ENCODE measurements at regions not wholly inside any gene's neighbourhood (a gene's known extent, or its start where the extent isn't known, plus 50 kb on each side); places are given as distances from the start of the nearest gene placed in this dataset.

- TF ChIP-seq, protein P1, sequence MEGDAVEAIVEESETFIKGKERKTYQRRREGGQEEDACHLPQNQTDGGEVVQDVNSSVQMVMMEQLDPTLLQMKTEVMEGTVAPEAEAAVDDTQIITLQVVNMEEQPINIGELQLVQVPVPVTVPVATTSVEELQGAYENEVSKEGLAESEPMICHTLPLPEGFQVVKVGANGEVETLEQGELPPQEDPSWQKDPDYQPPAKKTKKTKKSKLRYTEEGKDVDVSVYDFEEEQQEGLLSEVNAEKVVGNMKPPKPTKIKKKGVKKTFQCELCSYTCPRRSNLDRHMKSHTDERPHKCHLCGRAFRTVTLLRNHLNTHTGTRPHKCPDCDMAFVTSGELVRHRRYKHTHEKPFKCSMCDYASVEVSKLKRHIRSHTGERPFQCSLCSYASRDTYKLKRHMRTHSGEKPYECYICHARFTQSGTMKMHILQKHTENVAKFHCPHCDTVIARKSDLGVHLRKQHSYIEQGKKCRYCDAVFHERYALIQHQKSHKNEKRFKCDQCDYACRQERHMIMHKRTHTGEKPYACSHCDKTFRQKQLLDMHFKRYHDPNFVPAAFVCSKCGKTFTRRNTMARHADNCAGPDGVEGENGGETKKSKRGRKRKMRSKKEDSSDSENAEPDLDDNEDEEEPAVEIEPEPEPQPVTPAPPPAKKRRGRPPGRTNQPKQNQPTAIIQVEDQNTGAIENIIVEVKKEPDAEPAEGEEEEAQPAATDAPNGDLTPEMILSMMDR (IDR thresholded peaks at IDR 0.05; ENCODE audit: low read depth, low read length, missing input control): no peak
- TF ChIP-seq MAX (IDR thresholded peaks at IDR 0.05) (no peak), SP1 (IDR thresholded peaks at IDR 0.05) (no peak), JUND (IDR thresholded peaks at IDR 0.05) (no peak), FOXA1 (IDR thresholded peaks at IDR 0.05) (no peak), TAF1 (conservative IDR thresholded peaks at IDR 0.05) (no peak), FOXA2 (IDR thresholded peaks at IDR 0.05) (no peak)
- TF ChIP-seq, protein P2, sequence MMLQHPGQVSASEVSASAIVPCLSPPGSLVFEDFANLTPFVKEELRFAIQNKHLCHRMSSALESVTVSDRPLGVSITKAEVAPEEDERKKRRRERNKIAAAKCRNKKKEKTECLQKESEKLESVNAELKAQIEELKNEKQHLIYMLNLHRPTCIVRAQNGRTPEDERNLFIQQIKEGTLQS (IDR thresholded peaks at IDR 0.05): no peak
- TF ChIP-seq, protein P3, sequence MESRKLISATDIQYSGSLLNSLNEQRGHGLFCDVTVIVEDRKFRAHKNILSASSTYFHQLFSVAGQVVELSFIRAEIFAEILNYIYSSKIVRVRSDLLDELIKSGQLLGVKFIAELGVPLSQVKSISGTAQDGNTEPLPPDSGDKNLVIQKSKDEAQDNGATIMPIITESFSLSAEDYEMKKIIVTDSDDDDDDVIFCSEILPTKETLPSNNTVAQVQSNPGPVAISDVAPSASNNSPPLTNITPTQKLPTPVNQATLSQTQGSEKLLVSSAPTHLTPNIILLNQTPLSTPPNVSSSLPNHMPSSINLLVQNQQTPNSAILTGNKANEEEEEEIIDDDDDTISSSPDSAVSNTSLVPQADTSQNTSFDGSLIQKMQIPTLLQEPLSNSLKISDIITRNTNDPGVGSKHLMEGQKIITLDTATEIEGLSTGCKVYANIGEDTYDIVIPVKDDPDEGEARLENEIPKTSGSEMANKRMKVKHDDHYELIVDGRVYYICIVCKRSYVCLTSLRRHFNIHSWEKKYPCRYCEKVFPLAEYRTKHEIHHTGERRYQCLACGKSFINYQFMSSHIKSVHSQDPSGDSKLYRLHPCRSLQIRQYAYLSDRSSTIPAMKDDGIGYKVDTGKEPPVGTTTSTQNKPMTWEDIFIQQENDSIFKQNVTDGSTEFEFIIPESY (IDR thresholded peaks at IDR 0.05): no peak
- TF ChIP-seq, protein P4, sequence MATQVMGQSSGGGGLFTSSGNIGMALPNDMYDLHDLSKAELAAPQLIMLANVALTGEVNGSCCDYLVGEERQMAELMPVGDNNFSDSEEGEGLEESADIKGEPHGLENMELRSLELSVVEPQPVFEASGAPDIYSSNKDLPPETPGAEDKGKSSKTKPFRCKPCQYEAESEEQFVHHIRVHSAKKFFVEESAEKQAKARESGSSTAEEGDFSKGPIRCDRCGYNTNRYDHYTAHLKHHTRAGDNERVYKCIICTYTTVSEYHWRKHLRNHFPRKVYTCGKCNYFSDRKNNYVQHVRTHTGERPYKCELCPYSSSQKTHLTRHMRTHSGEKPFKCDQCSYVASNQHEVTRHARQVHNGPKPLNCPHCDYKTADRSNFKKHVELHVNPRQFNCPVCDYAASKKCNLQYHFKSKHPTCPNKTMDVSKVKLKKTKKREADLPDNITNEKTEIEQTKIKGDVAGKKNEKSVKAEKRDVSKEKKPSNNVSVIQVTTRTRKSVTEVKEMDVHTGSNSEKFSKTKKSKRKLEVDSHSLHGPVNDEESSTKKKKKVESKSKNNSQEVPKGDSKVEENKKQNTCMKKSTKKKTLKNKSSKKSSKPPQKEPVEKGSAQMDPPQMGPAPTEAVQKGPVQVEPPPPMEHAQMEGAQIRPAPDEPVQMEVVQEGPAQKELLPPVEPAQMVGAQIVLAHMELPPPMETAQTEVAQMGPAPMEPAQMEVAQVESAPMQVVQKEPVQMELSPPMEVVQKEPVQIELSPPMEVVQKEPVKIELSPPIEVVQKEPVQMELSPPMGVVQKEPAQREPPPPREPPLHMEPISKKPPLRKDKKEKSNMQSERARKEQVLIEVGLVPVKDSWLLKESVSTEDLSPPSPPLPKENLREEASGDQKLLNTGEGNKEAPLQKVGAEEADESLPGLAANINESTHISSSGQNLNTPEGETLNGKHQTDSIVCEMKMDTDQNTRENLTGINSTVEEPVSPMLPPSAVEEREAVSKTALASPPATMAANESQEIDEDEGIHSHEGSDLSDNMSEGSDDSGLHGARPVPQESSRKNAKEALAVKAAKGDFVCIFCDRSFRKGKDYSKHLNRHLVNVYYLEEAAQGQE (IDR thresholded peaks at IDR 0.05): no peak
Observed at GRCh38 chr1:230544758-230545157, 97.5 kb upstream of the COG2 start.
